GM21360 (cell line): ENCODE measurements at regions not wholly inside any gene's neighbourhood (a gene's known extent, or its start where the extent isn't known, plus 50 kb on each side); places are given as distances from the start of the nearest gene placed in this dataset.
"Not testable (repeated sequence)": the region's sequence is repeated elsewhere in the genome, so short reads cannot be mapped to it uniquely, and the experiment has no call there.

Experiments
- ATAC-seq: cut with Tn5 transposase; IDR thresholded peaks from one replicate; pipeline ENCODE4 v1.9.1; 2021; ENCODE audit warnings: mild to moderate bottlenecking, moderate library complexity; ENCODE audit not compliant: unreplicated experiment

DNA sequence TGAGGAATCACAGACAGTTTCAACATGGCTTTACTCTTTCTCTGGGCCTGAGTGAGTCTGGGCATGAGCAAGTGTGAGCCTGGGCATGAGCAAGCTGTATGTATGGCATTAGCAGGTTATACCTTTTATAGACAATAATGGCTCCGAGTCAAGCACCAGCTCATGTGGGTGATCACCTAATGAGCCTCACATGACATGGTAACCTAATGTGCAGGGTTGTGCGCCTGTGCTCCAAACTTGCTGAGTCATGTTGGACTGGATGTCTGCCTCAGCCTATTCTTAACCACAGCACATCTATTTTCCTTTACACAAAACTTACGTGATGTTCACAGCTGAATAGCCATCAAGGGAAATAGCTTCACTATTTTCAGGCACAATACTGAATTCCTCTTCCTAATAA, 236.2 kb upstream of the NRIP1 start:
- no peak for ATAC-seq

DNA sequence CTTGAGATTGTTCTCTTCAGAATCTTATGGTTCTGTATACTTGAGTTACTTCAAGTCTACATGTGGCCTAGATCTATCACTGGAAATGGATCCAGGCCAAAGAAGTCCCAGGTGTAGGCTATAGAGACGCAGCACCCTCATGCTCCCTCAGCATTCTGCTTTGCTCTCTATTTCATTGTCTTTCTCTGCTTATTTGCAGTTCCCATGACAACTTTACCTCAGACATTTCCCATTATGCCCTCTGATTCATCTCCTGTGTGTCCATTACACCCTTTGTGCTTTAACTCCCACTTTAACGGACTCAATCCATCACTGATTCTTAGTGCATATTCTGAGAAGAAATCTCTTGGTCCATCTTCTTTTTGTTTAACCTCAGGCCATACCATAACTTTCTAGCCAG, 236.9 kb upstream of the NRIP1 start:
- ATAC-seq: no peak

GRCh38 chr21:15306271-15306670, 241.5 kb upstream of the NRIP1 start:
- ATAC-seq: no peak

DNA sequence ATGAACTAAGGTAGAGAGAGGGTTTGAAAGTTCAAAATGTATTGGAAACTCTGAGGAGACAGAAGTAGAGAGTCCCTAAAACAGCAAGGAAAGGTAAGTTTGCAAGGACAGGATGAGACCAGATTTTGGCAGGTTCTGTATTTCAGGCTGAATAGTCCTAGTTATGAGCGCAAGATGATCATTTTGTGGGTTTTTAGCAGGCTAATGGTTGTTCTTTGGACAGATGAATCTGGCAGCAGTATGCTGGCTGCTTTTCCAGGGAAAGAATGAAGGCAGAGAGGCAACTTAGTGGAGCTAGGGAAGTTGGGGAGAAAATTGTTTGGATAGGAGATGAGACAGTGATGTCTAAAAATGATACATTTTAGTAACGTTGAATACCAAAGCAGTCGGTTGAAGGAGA, 243.5 kb upstream of the NRIP1 start:
- ATAC-seq: no peak

- ATAC-seq: no peak
Measured at GRCh38 chr21:15309022-15309590, 244.3 kb upstream of the NRIP1 start.

DNA sequence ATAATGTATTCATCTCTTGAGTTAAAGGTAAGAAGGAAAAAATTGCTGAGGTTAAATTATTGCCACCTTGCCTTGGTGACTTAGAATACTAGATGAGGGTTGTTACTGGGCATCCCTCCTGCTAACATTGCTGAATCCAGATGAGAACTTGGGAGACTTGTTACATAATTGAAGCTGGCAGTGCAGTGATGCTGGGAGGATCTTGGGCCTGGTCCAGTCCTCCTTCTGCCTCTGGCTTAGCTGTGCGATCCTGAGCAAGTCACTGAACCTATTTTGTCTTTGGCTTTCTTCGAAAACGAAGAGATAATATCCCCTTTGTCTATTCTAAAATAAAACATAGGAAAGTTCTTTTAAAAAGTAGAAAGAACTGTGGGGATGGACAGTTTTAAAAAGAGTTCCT, 244.9 kb upstream of the NRIP1 start:
- ATAC-seq: no peak

DNA sequence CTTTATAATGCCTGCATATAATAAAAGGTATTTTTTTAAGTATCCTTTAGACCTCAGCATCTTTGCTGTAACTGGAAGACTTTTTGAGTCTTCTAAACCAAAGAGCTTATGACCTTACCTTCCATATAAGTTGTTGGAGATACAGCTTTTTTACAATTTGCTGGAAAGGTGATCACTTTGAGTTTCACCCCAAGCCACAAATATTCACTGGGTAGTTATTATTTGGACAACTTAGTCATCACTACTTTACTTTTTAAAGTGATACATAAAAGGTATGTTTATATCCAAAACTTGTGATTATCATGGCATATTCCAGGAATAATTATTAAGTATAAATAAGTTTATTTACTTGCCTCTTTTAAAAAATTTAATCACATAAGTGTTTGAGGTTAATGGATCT, 246.7 kb upstream of the NRIP1 start:
- ATAC-seq: no peak

DNA sequence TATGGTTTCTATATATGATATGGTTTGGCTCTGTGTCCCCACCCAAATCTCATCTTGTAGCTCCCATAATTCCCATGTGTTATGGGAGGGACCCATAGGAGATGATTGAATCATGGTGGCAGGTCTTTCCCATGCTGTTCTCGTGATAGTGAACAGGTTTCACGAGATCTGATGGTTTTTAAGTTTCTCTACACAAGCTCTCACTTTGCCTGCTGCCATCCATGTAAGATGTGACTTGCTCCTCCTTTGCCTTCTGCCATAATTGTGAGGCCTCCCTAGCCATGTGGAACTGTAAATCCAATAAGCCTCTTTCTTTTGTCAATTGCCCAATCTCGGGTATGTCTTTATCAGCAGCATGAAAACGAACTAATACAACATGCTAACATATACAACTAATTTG, 252.2 kb upstream of the NRIP1 start:
- ATAC-seq: not testable (repeated sequence)

DNA sequence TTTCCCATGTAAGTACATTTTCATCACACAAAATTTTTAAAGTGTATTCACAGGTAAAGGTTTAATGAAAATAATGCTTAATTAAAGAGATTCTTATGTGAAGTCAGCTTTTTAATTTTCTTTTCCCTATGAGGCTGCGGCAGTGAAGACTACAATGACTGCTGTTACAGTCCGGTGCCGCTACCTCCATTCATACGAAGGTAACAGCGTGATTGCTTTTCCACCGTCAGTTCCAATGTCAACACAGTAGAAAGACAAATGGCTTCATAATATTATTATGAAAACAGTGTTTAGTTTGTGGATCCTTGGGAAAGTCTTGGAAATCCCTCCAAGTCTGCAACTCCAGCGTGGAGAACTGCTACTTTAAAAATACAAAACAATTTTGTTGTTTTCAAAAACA, 254.9 kb upstream of the NRIP1 start:
- no peak for ATAC-seq

DNA sequence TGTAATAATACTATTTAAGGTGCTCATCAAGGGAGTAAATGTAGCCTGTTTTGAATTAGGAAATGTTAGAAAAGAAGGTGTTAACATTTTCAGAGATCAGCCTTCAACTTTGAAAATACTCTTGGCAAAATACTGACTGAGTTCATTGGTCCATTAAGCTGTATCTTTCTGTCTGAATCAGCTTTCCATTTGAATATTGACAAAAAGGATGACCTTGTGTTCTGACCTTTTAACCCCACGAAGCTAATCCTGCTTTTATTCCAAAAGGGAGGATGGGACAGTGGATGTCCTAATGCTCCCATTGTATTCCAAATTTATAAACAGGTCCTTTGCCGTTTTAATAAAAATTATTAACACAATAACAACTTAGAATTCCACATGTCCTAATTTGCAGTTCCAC, 259.7 kb upstream of the NRIP1 start:
- no peak for ATAC-seq

GRCh38 chr21:15326032-15326867, 261.4 kb upstream of the NRIP1 start:
- ATAC-seq: no peak

GRCh38 chr21:15327637-15328265, 263.0 kb upstream of the NRIP1 start:
- no peak for ATAC-seq

DNA sequence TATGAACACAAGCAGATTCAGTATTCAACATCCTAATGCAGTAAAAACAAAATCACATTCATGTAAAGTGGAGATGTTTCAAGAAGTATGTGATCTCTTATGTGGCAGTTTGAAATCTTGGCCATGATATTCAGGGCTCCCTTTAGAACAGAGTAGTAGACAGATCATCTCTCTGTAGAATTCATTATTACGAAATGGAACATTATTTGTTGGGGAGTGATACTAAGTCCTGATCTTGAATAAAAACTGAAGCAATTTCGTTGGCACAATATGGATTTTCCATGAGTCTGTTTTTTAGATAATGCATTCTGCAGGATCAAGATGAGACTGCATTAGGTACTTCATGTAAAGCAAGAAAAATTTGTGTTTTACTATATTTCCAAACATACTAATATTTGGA, 264.4 kb upstream of the NRIP1 start:
- no peak for ATAC-seq

DNA sequence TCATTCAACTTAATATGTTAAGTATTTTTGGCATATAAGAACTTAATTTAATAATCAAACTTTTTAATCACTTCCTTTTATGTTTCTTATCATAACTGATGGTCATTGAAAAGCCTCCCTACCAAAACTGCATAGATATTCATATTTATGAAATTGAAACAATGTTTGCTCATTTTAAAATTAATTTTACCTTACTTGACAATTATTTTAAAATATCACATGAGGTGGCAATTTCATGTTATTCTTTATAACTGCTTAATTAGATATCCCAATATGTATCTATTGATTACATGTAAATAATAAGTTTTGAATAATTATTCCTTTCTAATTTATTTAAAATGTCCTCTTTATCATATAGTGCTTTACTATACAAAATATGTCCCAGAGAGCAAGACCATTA, 266.1 kb upstream of the NRIP1 start:
- no peak for ATAC-seq

DNA sequence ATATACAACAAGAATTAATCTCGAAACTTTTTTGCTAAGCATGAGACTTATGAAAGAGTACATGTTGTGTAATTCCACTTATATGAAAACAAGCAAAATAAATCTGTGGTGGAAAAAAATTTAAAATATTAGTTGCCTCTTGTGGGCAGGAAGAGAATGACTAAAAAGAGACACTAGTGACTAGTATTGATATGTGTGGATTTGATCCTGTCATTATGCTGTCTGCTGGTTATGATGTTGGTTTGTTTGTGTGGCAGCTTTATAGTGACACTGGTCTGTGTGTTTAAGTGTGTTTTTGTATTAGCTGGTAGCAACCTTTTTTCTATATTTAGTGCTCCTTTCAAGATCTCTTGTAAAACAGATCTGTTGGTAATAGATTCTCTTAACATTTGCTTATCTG, 267.8 kb upstream of the NRIP1 start:
- no peak for ATAC-seq

DNA sequence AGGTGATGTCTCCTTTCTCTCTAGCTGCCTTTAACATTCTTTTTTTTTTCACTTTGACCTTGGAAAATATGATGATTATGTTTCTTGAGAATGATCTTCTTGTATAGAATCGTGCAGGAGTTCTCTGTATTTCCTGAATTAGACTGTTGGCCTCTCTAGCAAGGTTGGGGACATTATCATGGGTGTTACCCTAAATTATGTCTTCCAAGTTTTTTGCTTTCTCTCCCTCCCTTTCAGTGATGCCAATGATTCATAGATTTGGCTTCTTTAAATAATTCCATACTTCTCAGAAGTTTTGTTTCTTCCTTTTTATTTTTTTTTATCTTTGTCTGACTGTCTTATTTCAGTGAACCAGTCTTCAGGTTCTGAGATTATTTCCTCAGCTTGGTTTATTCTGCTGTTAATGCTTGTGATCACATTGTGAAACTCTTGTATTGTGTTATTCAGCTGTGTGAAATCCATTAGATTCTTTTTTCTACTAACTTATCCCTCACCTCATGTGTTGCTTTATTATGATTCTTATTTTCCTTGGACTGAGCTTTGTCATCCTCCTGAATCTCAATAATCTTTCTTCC, 268.4 kb upstream of the NRIP1 start:
- no peak for ATAC-seq

DNA sequence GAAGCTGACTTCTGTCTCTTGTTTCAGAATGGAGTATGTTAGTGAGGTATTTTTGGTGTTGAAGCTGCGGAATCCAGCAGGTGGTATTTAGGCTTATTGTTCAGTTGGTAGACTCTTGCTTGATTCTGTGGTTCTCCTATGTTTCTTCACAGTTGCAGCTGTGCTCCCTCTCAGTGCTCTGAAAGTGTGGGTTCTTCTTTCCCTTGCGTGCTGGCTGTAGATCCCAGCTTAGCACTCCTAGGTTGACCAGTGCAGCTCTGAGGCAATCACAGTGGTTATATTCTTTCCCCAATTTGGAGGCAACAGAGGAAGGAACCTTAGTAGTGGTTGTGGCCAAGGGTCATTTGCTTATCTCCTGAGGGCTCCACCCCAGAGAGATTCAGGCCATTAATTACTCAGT, 269.2 kb upstream of the NRIP1 start:
- no peak for ATAC-seq

DNA sequence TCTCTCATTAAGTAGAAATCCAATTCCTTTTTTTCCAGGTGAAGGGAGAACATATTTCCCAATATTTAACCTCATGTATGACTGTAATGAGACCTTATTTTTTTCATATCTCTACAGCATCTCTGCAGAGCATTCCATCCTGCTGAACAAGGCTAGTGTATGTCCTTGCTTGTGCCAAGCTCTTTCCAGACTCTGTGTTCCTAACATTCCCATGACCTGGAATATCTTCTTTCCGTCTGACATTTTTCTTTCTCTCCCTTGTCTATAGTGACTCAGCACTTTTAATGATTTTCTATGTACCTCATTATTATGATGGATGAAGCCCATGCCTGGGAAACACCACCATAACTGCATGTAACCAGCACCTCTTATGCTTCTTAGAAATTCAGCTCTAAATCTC, 278.3 kb upstream of the NRIP1 start:
- ATAC-seq: no peak

DNA sequence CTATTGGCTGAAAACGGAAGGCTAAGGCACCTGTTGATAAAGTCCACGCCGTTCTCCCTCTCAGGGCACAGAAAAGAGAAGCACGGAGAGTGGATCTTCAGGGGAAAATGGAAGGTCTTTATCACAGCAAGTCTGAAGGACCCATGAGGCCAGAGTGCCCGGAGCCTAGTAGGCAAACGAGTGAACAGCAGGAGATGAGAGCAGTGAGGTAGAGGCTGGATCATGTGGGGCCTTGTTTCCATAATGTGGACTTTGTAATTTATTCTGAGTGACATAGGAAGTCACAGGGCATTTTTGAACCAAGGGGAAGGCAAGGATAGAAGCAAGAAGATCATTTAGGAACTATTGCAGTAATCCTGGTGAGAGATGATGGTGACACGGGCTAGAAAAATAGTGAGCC, 287.2 kb upstream of the NRIP1 start:
- no peak for ATAC-seq

GRCh38 chr21:15353546-15353945, 288.7 kb upstream of the NRIP1 start:
- no peak for ATAC-seq

DNA sequence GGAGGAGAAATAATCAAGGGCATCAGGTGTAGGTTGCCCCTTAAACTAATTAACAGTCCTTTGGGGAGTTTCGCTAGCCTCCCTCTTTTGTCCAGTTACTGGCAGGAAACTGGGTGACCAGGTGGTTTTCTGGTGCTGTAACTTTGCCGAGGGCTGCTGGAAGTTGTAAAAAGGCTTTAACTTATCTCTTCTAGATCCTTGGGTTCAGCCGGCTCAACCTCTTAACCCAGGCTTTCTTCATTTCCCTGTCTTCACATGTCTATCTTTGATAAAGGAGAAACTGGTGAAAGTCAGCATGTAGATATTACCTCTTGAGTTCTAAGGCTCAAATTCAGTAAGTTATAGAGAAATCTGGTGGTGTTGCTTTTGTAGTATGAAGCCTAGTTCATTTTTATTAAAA, 289.7 kb upstream of the NRIP1 start:
- ATAC-seq: no peak

DNA sequence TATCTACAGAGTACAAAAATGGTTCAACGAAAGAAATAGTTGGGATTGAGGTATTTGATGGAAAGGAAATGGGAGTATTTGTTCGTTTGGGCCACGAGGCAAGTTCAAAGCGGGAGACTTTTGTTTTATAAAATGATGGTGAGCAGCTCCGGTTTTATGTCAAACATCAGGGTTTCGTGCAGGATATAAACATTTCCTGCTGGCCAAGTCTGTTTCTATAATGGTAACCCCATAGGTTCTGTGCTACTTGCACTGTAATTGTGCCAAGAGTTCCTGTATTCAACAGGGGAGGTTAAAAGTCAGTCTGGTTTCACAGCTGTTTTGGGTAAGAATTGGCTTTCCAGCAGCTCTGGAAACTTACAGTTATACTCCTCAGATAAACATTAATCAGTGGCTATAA, 290.3 kb upstream of the NRIP1 start:
- ATAC-seq: no peak
